HG03575 (cell line): ENCODE measurements at regions not wholly inside any gene's neighbourhood (a gene's known extent, or its start where the extent isn't known, plus 50 kb on each side); places are given as distances from the start of the nearest gene placed in this dataset.

Experiments used
- ATAC-seq: cut with Tn5 transposase; IDR thresholded peaks from one replicate; pipeline ENCODE4 v1.9.1; 2021; ENCODE audit not compliant: unreplicated experiment, insufficient number of reproducible peaks, low FRiP score; ENCODE audit errors: extremely low read depth

DNA sequence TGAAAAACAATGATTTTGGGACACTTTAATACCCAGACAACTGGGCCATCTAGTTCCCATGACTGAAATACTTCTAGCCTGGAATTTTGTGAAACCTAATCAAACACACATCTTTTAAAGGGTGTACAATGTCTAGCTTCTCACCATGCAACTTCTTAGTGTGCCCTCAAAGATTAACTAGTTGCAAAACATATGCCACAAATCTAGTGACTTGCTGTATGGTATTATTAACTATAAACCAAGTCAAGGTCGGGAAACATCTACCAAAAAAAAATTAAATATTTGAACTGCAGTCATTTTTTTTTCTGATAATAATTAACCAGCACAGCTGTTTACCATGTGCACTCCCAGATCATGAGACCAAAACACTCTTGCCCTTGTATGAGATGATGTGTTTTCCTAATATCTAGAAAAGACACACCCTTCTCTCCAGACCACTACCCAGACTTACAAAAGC lies 171.8 kb upstream of the FOXN3 start:
- no peak for ATAC-seq

DNA sequence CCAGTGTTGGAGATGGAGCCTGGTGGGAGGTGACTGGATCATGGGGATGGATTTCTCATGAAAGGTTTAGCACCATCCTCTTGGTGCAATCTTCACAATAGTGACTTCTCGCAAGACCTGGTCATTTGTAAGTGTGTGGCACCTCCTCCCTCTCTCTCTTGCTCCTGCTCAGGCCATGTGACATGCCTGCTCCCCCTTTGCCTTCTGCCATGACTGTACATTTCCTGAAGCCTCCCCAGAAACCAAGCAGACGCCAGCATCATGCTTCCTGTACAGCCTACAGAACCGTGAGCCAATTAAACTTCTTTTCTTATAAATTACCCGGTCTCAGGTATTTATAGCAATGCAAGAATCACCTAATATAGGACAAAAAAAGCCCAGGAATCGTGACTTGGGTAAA lies 171.0 kb upstream of the FOXN3 start:
- no peak for ATAC-seq

DNA sequence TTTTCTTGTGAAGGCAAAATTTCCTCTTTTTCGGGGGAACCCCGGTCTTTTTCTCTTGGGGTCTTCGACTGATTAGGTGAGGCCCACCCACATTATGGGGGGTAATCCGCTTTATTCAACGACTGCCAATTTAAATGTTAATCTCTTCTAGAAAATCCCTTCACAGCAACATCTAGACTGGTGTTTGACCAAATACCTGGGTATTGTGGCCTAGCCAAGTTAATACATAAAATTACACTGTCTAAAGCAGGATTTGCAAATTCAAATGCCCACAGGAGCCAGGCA lies 170.0 kb upstream of the FOXN3 start:
- ATAC-seq = no peak

DNA sequence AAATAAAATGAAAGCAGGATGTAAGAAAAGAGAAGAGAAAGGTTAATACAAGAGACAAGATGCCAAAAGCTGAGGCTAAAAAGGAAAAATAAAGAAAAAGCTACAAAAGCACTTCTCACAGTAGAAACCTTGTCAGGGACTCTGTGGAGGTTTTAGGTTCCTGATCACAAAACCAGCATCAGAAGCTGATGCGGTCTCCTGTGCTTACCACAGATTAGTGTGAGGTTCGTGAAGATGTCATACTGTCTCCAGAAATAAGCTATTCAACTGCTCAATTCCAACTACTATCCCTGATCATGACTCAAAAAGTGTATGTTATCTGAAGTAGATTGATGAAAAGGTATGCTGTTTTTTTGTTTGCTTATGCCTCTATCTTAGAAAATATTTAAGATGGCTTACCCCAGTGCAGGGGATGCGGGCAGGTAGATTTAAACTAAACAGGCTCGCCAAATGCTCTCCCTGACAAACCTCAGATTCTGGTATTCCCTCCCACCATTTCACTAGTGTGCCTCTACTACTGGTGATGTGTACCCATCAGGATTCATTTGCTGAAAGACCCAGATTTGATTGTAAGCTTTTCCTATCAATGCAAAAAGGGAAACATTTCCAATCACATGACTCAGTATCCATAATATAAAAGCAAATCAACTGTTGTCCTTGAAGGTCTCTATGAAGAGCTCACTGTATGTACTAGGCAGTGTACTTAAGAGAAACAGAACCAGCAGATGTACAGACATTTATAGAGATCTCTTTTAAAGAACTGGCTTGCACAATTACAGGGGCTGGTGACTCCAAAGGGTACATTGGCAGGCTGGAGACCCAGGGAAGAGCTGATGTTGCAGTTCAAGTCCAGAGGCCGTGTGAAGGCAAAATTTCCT lies 169.5 kb upstream of the FOXN3 start:
- no peak for ATAC-seq

DNA sequence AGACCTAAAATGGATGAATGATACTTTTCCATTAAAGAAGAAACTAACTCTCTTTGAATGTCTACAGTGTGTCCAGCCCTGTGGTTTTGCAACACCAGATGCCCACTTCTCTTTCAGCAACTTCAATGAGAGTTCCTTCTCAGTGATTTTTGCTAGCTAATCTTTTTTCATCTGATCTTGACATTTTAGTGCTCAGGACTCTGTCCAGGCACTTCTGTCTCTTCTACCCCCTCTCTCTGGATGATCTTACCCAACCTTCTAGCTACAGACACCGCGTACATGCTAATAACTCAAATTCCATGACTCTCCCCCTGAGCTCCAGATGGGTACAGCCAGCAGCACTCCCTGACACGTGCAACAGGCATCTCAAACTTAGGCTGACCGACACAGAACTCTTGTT lies 161.1 kb upstream of the FOXN3 start:
- no peak for ATAC-seq

DNA sequence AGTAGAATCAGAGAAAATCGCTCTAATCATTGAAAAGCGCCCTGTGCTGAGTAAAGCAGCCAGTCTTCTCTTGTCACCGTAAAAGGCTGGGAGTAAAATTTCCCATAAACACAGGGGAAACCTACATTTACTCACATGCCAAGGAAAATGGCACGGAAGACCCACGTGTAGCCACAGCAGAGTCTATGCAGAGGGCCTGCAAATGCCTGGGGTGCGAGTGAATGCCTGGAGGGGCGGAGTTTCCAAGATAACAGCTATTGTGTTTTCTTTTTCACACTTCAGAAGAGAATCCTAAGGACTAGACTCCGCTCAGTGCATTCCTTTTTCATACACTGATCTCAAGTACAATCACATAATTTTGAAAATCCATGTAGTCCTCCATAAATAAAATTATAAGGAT lies 159.9 kb upstream of the FOXN3 start:
- no peak for ATAC-seq

DNA sequence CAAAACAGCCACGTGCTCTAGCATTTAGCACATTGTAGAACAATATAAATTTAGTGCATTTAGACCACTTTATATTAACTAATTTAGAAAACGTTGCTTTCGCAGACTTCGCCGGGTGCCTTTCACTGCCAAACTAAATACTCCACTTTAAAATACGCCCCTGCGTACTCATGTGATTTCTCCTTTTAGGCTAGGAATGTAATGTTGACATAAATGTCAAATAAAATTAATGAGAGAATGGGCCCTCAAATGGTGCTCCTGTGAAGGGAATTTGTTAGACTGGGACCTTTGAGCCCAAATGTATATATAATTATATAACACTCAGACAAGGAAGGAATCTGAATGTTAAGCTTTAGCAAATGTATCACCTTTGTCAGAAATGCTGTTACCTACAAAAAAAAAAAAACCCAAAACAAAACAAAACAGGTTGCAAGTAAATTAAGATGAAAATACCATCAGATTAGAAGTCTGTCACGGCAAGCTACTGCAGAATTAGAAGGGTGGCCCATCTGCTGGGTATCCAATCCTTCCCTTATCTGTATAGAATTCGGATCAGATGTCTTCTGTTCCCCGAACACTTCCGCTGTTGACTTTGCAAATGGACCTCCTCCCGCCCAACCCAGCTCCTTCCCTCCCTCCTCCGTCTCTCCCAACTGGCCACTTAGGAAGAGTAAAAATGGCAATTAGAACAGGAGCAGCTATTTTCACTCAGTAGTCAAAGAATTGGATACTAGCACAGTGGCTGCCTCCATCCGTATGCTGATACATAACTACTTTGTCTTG lies 159.3 kb upstream of the FOXN3 start:
- no peak for ATAC-seq

DNA sequence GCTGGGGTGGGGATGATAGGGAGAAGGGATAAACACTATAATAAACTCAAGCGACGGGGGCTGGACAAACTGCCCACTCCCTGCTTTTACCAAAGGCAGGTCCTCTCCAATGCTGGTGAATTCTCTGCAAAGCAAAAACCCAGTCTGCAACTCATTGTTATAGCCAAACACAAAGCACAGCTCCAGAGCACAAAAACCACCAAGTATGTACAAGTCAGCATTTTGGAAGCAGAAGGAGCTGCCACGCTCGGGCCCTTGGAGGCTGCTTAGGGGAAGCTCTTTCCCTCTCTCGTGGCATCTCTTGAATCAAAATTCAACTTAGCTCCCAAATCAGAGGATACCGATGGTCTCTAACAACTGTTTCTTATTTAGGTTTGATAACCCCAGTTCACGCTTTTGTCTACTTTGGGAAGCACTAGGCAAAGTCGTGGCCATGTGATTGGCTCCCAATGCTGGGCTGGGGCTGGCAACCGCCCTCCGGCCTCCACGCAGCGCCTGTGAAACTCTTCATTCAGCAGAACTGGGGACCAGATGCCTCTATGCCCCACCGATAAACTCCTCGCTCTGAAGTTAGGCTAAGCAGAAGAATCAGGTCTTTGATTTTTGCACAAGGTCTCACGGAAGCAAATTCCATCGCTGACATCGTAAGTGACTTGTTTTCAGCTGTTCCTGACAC lies 158.5 kb upstream of the FOXN3 start:
- ATAC-seq = no peak

DNA sequence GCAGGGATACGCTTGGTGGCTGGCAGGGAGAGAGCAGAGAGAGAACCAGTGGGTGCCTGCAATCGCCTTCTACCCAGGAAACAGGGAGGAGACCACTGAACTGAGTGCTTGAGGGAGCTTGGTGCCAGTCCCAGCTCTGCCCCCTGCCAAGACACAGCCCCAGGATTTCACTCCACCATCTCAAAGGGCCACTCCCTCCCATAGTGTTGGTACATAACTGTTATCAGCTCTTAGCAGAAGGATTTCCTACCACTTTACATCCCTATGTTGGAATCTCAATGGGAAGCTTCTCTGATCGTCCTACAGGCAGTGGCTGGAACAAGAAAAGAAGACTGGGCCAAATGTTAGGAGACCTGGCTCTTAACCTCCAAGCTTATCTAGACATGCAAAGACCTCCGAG lies 157.4 kb upstream of the FOXN3 start:
- no peak for ATAC-seq

DNA sequence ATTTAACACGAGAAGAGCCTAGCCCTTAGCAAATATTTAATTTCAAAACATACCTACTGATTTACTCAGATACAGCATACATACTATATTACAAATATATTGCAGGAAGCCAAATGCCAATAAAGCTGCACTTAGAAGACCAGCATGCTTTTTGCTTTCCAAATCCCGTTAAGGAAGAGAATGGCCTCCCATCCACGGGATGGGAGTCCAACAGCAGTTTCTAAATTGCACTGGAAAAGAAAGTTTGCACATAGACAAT lies 156.3 kb upstream of the FOXN3 start:
- no peak for ATAC-seq

DNA sequence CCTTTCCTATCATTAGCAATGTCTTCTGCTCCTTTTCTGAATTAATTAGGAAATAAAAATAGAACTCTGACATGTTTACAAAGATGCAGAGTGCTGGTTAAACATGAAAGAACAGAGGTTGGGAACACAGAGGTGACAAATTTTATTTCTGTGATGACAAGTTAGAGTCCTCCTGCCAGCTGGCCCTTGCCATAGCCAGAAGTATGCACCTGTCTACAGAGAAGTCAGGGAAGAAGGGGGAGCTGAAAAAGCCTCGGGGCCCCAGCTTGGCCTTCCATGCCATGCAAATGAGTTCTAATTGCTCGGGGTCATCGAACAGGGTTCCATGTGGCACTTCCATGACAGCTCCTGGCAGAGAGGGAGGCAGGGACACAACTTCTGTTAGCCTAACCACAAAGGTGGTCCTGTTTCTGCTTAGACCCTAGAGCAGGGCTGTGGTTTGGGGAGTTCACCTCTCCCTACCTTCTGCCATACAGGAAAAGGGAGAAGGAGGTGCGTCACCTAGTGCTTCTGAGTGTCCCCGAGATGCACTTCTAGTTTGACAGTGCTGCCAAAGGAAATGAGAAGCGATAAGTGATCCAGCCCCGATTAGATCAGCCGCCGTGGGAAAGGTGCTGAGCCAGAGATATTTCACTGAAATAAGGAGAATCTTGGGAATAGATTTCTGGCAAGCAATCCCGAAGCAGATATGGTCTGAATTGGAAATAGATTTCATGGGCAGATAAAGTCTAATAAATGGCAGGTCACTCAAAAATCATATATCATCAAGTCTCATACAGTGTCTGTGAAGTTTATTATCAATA lies 155.8 kb upstream of the FOXN3 start:
- no peak for ATAC-seq

DNA sequence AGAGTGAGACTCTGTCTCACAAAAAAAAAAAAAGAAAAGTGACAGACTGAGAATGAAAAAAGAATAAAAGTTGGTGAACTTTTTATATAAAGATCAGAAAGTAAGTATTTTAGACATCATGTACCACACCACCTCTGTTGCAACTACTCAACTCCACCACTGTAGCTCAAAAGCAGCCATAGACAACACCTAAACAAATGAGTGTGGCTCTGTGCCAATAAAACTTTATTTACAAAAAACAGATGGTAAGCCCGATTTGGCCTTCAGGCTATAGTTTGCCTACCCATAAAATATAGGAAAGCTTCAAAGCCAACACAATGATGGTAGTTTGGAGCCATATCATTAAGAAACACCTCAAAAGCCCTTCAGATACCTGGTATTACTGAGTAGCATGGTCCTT lies 154.5 kb upstream of the FOXN3 start:
- no peak for ATAC-seq

DNA sequence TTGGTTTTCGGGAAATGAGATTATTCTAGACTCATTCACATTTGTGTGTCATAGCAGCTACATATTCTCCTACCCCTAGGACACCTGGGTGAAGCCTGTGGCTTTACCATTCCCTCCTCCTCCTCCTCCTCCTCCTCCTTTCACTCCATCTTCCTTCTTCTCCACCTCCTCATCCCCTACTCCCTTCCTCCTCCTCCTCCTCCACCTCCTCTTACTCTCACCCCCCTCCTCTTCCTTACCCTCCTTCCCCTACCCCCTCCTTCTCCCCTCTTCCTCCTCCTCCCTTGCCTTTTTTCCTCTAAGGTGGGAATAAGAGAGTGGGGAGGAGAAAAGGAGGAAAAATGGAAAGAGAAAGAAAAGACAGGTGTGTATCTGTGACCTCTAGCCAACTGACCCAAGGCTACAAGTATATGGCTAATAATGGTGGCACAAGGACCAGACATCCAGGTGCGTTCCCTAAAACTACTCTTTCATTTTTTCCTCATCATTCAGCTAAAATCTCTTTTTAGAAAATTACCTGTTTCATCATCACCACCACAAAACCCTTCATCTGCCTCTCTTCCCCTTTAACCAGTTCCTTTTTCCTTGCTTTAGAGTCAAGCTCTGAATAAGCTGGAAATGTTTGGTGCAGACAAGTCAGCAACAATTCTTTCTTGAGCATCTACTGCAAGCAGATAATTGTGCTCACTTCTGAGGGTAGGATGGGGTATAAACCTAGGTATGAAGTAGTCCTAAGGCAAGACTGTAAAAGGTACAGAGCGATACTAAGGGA lies 149.8 kb upstream of the FOXN3 start:
- no peak for ATAC-seq

DNA sequence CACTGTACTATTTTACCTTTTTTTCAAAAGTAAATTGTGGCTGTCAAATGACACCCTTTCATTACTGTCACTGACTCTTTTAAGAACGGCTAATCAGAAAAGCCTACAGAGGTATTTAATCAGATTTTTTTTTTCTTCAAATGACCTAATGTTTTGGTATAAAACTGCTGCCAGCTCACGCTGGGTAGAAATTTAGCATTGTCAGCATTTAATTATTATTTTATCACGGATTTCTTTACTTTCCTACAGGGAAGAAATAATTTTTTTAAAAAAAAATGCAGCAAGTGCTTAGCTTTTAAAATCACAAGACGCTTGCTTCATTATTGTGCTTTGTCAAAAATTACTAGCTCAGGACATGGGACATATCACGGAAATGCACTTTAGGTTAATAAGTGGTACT lies 149.1 kb upstream of the FOXN3 start:
- ATAC-seq = no peak

DNA sequence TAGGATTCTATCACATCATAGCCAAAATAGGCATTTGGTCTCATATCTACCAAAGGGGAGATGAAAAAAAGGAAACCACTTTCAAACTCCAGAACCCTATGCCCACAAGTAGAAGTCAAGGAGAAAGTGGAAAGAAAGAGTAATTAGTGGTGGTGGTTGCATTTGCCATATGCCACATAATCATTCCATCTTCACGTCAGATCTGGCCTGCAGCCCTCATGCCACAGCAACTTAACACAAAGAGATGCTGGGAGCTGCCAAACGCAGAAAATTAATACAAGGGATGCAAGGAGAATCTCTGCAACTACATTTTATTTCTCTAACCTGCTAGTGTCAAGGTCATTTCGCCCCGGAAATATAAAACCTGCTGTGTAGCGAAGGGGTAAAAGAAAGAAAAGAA lies 148.6 kb upstream of the FOXN3 start:
- no peak for ATAC-seq

DNA sequence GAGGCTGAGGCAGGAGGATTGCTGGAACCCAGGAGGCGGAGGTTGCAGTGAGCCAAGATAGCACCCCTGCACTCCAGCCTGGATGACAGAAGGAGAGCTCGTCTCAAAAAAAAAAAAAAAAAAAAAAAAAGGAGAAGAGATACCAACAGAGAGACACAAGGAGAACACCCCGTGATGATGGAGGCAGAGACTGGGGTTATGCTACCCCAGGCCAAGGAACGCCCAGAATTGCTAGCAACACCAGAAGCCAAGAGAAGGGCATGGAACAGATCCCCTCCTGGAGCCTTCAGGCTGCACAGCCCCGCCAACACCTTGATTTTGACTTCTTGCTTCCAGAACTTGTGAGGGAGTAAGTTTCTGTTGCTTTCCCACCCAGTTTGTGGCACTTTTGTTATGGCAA lies 148.0 kb upstream of the FOXN3 start:
- ATAC-seq = no peak

DNA sequence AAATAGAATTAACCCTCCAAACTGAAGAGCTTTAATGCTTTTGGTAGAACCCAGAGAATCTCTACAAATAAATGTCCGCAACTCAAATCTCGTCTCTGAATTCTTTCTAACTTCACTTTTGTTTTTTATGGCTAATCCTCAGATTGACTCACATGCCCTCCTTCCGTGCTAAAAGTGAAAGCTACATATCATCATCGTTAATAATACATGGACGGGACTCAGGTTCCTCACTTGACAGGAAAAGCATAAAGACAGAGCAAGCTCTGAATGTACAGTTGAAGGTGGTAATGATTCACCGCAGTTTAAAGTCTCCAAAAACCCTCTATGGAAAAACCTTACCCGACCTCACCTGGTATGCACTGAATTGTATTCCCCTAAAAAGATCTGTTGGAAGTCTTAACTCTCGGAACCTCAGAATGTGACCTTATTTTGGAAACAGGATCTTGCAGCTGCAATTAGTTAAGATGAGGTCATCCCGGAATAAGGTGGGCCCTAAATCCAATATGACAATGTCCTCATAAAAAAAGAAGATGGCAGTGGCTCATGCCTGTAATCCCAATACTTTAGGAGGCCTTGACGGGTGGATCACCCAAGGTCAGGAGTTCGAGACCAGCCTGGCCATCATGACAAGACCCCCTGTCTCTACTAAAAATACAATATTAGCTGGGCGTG lies 147.4 kb upstream of the FOXN3 start:
- ATAC-seq = no peak

DNA sequence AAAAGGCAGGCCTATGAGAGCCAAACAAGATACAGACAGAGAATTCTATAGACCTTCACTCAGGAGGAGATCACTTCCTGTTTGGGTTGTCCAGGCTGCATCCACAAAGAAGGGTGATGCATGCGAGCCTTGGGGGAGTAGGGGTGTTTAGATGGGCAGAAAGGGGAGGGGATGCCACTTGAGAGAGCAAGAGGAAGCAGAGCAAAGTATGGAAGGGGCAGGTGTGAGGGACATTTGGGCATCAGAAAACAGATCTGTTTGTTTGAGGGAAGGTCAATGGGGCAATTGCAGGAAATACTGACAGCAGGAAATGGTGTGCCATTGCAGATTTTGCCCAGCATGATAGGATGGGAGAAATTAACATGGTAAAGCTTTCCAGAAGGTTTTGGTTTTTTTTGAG lies 146.4 kb upstream of the FOXN3 start:
- ATAC-seq = no peak
